Left ventricle myocardium inferior (tissue), 1 donor: ENCODE measurements at regions not wholly inside any gene's neighbourhood (a gene's known extent, or its start where the extent isn't known, plus 50 kb on each side); places are given as distances from the start of the nearest gene placed in this dataset.

ENCODE experiments used
- DNase-seq: peaks from one replicate; pipeline ENCODE4 v3.0.0-alpha.2; 2020
- H3K27ac ChIP-seq: fragments of 200-600 bp; replicated peaks from 2 replicates; pipeline ENCODE4 v1.8.0; 2021
- H3K27me3 ChIP-seq: fragments of 200-600 bp; 2 replicates; pipeline ENCODE4 v1.8.0; 2021; ENCODE audit warnings: low read depth
- H3K36me3 ChIP-seq: fragments of 200-600 bp; 2 replicates; pipeline ENCODE4 v1.8.0; 2021
- H3K4me1 ChIP-seq: fragments of 200-600 bp; 2 replicates; pipeline ENCODE4 v1.8.0; 2021
- H3K4me3 ChIP-seq: fragments of 200-600 bp; 2 replicates; pipeline ENCODE4 v1.8.0; 2021; ENCODE audit warnings: mild to moderate bottlenecking, moderate library complexity
- H3K9me3 ChIP-seq: fragments of 200-600 bp; replicated peaks from 2 replicates; pipeline ENCODE4 v1.8.0; 2021
- CTCF ChIP-seq: fragments of 200-600 bp; IDR thresholded peaks from 2 replicates; pipeline ENCODE4 v1.8.0; 2021; ENCODE audit warnings: antibody characterized with exemption, mild to moderate bottlenecking, borderline replicate concordance
- intact Hi-C: fragments of 100-400 bp; cut with micrococcal nuclease; formaldehyde crosslinking; loops from one replicate; pipeline ENCODE4 v1.11.0; 2022
- donor health status: DM: no; HTN: yes; CAD: no; lungs with severe emphysema.

- H3K4me3 ChIP-seq, result no peak overlapping the region
- H3K27ac ChIP-seq, result no peak overlapping the region
- intact Hi-C loops, result no loop called here
- no peak for TF ChIP-seq CTCF
- H3K36me3 ChIP-seq, result no peaks in the 10 kb centered on the region
- H3K9me3 ChIP-seq, result no peaks in the 10 kb centered on the region
- peaks cover 10% of the 10 kb centered on the region for H3K27me3 ChIP-seq
- DNase-seq, result no peak
- no peaks in the 10 kb centered on the region for H3K4me1 ChIP-seq
These were observed 193.5 kb downstream of the RWDD3 start for GRCh38 chr1:95427525-95427924.

GRCh38 chr1:95431235-95431634 lies 197.2 kb downstream of the RWDD3 start:
- peaks cover 10% of the 10 kb centered on the region for H3K27me3 ChIP-seq
- H3K4me1 ChIP-seq, result no peaks in the 10 kb centered on the region
- no peak for TF ChIP-seq CTCF
- no peak for DNase-seq
- no peaks in the 10 kb centered on the region for H3K9me3 ChIP-seq
- H3K36me3 ChIP-seq, result no peaks in the 10 kb centered on the region
- intact Hi-C loops, result no loop called here
- H3K4me3 ChIP-seq, result no peak overlapping the region
- H3K27ac ChIP-seq, result no peak overlapping the region

GRCh38 chr1:95435611-95436010 lies 201.6 kb downstream of the RWDD3 start:
- Histone ChIP-seq H3K36me3 (no peaks in the 10 kb centered on the region), H3K27ac (no peak overlapping the region), H3K27me3 (no peaks in the 10 kb centered on the region), H3K4me3 (no peak overlapping the region), H3K4me1 (no peaks in the 10 kb centered on the region), H3K9me3 (no peaks in the 10 kb centered on the region)
- no peak for TF ChIP-seq CTCF
- DNase-seq, result no peak
- intact Hi-C loops, result no loop called here

- DNase-seq, result no peak
- Histone ChIP-seq H3K4me3 (no peak overlapping the region), H3K4me1 (no peaks in the 10 kb centered on the region), H3K27ac (no peak overlapping the region), H3K27me3 (no peaks in the 10 kb centered on the region), H3K36me3 (no peaks in the 10 kb centered on the region), H3K9me3 (no peaks in the 10 kb centered on the region)
- intact Hi-C loops, result no loop called here
- TF ChIP-seq CTCF, result no peak
These were observed 203.0 kb downstream of the RWDD3 start for GRCh38 chr1:95437011-95437410.

- TF ChIP-seq CTCF, result no peak
- intact Hi-C loops, result no loop called here
- no peak for DNase-seq
- Histone ChIP-seq H3K36me3 (no peaks in the 10 kb centered on the region), H3K4me3 (no peak overlapping the region), H3K27ac (no peak overlapping the region), H3K27me3 (no peaks in the 10 kb centered on the region), H3K4me1 (no peaks in the 10 kb centered on the region), H3K9me3 (no peaks in the 10 kb centered on the region)
These were observed 203.8 kb downstream of the RWDD3 start for GRCh38 chr1:95437781-95438180.
